GM13977 (cell line): ENCODE measurements at regions not wholly inside any gene's neighbourhood (a gene's known extent, or its start where the extent isn't known, plus 50 kb on each side); places are given as distances from the start of the nearest gene placed in this dataset.

Experiments used
- DNase-seq: peaks from one replicate; pipeline ENCODE4 v3.0.0; 2012; ENCODE audit warnings: low spot score
- CTCF ChIP-seq: IDR thresholded peaks from 2 replicates; pipeline ENCODE4 v1.5.1; 2012; ENCODE audit warnings: mild to moderate bottlenecking, control low read depth; ENCODE audit not compliant: insufficient read depth; ENCODE audit errors: extremely low read depth, missing control alignments
- in situ Hi-C: fragments of 300-500 bp; cut with MboI; formaldehyde crosslinking; loops from one replicate; pipeline ENCODE4 v1.12.0; 2022; ENCODE audit warnings: low sequenced_read_pairs, low pct_unique_long_range_greater_than_20kb, mixed read lengths, inconsistent platforms; ENCODE audit not compliant: unreplicated experiment

DNA sequence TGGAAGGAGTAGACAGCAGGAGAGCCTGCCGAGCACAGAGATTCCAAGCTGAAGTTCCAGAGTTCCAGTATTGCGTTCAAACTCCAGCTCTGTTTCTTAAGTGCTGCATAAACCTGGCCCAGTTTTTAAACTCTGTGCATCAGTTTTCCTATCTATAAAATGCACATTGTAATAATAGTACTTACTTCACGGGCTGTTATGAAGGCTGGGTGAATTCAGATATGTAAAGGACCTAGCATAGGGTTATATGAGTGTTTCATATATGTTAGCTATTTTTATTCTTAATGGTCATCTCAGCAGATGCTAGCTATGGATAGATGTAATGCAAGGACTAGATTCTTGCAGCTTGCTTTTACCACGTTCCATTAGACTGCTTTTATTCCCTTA, 293.1 kb upstream of the SEMA3C start:
- DNase-seq, result no peak
- in situ Hi-C loops, result no loop called here
- TF ChIP-seq CTCF, result no peak

DNA sequence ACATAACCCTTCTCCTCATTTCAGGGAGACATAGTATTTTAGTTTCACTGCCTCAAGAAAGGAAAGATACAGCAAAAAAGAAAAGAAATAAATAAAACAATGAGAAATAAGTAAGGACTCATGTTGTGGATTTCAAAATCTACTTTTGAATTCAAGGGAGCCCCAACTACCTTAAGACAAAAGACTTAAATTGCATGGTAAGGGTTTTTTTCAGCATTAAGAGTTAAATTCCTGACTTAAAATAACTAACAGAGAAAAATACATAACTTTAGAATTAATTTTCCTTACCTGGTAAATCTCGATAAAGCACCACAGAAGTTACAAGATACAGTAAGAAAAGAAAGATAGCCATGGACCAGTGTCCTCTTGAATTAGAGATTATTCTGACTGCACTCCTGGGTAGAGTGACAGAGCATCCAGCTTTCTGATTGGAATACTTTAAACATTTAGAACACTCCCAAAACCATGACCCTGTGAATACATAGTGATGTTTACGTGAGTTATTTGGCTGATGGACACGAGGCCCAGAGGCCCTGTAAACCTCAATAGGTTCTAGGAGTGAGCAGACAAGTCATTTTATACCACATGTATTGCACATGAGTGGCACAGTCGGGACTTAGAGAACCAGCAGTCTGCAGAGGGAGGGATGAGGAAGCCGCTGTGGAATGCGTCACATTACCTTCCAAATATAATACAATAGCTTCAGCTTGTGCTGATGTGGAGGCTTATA, 292.5 kb upstream of the SEMA3C start:
- in situ Hi-C loops, result no loop called here
- TF ChIP-seq CTCF, result no peak

GRCh38 chr7:81210137-81211064, 291.6 kb upstream of the SEMA3C start:
- in situ Hi-C loops, result no loop called here
- no peak for DNase-seq

More for the DNA sequence above, 292.5 kb upstream of the SEMA3C start:
- DNase-seq, result no peak

DNA sequence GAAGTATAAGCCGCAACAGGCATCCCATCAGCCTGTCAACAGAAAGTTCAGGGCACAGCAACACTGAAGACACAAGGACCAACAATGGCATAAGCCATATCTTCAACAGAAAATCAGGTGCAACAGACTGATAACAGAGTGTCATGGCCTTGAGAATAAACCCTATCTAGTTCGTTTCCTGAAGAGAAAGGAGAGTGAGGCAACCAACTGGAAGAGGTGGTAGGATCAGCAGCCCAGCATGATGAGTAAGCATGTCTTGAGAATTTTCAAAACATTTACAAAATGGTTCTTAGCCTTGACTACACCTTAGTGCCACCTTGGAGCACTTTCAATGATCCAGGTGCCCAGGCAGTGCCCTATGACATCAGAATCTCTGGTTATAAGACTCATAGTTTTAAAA, 290.2 kb upstream of the SEMA3C start:
- DNase-seq, result no peak
- in situ Hi-C loops, result no loop called here
- TF ChIP-seq CTCF, result no peak

More at GRCh38 chr7:81210137-81211064, 291.6 kb upstream of the SEMA3C start:
- no peak for TF ChIP-seq CTCF

DNA sequence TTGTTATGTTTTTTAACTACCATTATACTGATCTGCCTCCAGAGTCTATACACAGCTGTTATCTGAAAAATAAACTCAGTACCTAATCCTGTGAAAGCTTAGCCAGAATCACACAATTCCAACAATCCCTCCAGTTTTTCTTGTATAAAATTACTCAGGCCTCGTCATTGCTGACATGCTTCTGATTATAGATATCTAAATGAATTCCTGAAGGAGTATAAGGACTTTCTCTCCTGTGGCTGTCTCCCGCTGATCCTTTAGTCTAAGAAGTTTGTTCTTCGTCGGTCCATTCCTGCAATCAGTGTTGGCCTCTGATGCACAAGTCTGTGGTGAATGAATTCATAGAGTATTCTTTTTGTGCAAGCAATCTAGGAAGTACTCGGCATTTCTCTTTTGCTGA, 288.9 kb upstream of the SEMA3C start:
- in situ Hi-C loops, result no loop called here
- DNase-seq, result no peak
- no peak for TF ChIP-seq CTCF

GRCh38 chr7:81206667-81207360, 288.0 kb upstream of the SEMA3C start:
- DNase-seq, result no peak
- in situ Hi-C loops, result no loop called here
- TF ChIP-seq CTCF, result no peak
